H1 (cell line): ENCODE measurements at regions not wholly inside any gene's neighbourhood (a gene's known extent, or its start where the extent isn't known, plus 50 kb on each side); places are given as distances from the start of the nearest gene placed in this dataset.

Source experiments
- CTCF ChIA-PET: fragments of 300-600 bp; sonication (Branson Sonifier 250); formaldehyde crosslinking; loops from one replicate; lab custom pipeline; 2021; ENCODE audit not compliant: partially characterized antibody; lab: Charles Lee
- POLR2A ChIA-PET: fragments of 300-600 bp; sonication (Branson Sonifier 250); formaldehyde crosslinking; loops from one replicate; lab custom pipeline; 2021; ENCODE audit warnings: inconsistent platforms; ENCODE audit not compliant: partially characterized antibody; lab: Charles Lee
- DNase-seq, 2 experiments: peaks; one replicate each; pipeline versions ENCODE4 v3.0.0 to v3.0.0-alpha.2; 2010 to 2022; ENCODE audit warnings: low spot score in 2 of 2, low read depth in 1 of 2, mixed read lengths in 1 of 2
- FAIRE-seq: peaks from 2 replicates; lab custom pipeline; 2011; peaks lifted over from hg19 to GRCh38; lab: Jason Lieb, UNC
- H2AFZ ChIP-seq: 2 replicates; pipeline ENCODE4 v1.8.1; 2012; ENCODE audit warnings: low read length, inconsistent platforms
- H2AK5ac ChIP-seq: 2 replicates; pipeline ENCODE4 v1.6.1; 2013; ENCODE audit warnings: low read depth, low read length
- H2BK120ac ChIP-seq: replicated peaks from 2 replicates; pipeline ENCODE3; 2013; ENCODE audit warnings: low read depth, low read length, inconsistent platforms
- H2BK12ac ChIP-seq: 2 replicates; pipeline ENCODE4 v1.6.1; 2013; ENCODE audit warnings: low read depth, low read length
- H2BK15ac ChIP-seq: 2 replicates; pipeline ENCODE4 v1.6.1; 2013; ENCODE audit warnings: low read length
- H2BK20ac ChIP-seq: 2 replicates; pipeline ENCODE4 v1.6.1; 2013; ENCODE audit warnings: low read length
- H2BK5ac ChIP-seq: 2 replicates; pipeline ENCODE4 v1.6.1; 2013; ENCODE audit warnings: low read depth, low read length
- H3K14ac ChIP-seq: 2 replicates; pipeline ENCODE4 v1.6.1; 2013; ENCODE audit warnings: inconsistent platforms; ENCODE audit not compliant: insufficient read length
- H3K18ac ChIP-seq: 2 replicates; pipeline ENCODE4 v1.6.1; 2013; ENCODE audit warnings: low read length; ENCODE audit errors: extremely low read depth
- H3K23ac ChIP-seq: 2 replicates; pipeline ENCODE4 v1.6.1; 2013; ENCODE audit warnings: inconsistent platforms; ENCODE audit not compliant: insufficient read length
- H3K23me2 ChIP-seq: 2 replicates; pipeline ENCODE4 v1.6.1; 2013; ENCODE audit warnings: low read depth, low read length
- H3K27ac ChIP-seq: 2 replicates; pipeline ENCODE4 v1.6.1; 2011; ENCODE audit warnings: low read depth, low read length, inconsistent platforms
- H3K27me3 ChIP-seq, 4 experiments: replicated peaks in 1 of 4; 1 replicate in 1 of 4; 2 replicates in 3 of 4; pipeline versions ENCODE4 v1.6.1 to v1.8.1; 2011 to 2013; ENCODE audit warnings: low read length in 3 of 4, mild to moderate bottlenecking in 3 of 4, inconsistent platforms in 2 of 4, mixed read lengths in 2 of 4, moderate library complexity in 1 of 4; ENCODE audit not compliant: control insufficient read depth in 3 of 4, insufficient read depth in 3 of 4; ENCODE audit errors: extremely low read depth in 1 of 4
- H3K36me3 ChIP-seq, 4 experiments: 2 replicates each; pipeline versions ENCODE4 v1.6.1 to v1.8.1; 2011 to 2013; ENCODE audit warnings: mild to moderate bottlenecking in 4 of 4, low read length in 3 of 4, moderate library complexity in 2 of 4, control low read depth in 1 of 4, inconsistent platforms in 1 of 4; ENCODE audit not compliant: insufficient read depth in 4 of 4, control insufficient read depth in 2 of 4
- H3K4ac ChIP-seq: replicated peaks from 2 replicates; pipeline ENCODE3; 2013; ENCODE audit warnings: low read length, low read depth, mixed read lengths, inconsistent platforms; ENCODE audit not compliant: insufficient read length
- H3K4me1 ChIP-seq, 4 experiments: replicated peaks in 1 of 4; 1 replicate in 1 of 4; 2 replicates in 3 of 4; pipeline versions ENCODE4 v1.6.1 to v1.8.1; 2011 to 2013; ENCODE audit warnings: low read length in 3 of 4, inconsistent platforms in 2 of 4, mixed read lengths in 1 of 4; ENCODE audit not compliant: insufficient read depth in 4 of 4, control insufficient read depth in 3 of 4
- H3K4me2 ChIP-seq, 2 experiments: 2 replicates each; pipeline versions ENCODE4 v1.6.1 to v1.8.1; 2011 to 2013; ENCODE audit warnings: low read depth in 2 of 2, low read length in 2 of 2, control low read depth in 1 of 2, inconsistent platforms in 1 of 2, mild to moderate bottlenecking in 1 of 2; ENCODE audit not compliant: insufficient read depth in 1 of 2
- H3K4me3 ChIP-seq, 4 experiments: fragments of 200-600, 300-600 bp in 1 of 4; sonication (generic), shearing (Covaris generic), sonication (Bioruptor Twin) in 1 of 4; 2 replicates each; pipeline versions ENCODE4 v1.5.1 to v1.8.1; 2011 to 2016; ENCODE audit warnings: low read length in 4 of 4, low read depth in 3 of 4, control low read depth in 2 of 4, inconsistent platforms in 2 of 4, mild to moderate bottlenecking in 2 of 4, mixed read lengths in 1 of 4, moderate library complexity in 1 of 4; ENCODE audit not compliant: insufficient read depth in 2 of 4; ENCODE audit errors: extremely low read depth in 1 of 4
- H3K56ac ChIP-seq: replicated peaks from 2 replicates; pipeline ENCODE3; 2013; ENCODE audit warnings: low read depth, mild to moderate bottlenecking, mixed read lengths, low read length, inconsistent platforms; ENCODE audit not compliant: insufficient read length
- H3K79me1 ChIP-seq: 2 replicates; pipeline ENCODE4 v1.6.1; 2013; ENCODE audit warnings: low read depth, low read length, control low read depth
- H3K79me2 ChIP-seq, 2 experiments: 2 replicates each; pipeline versions ENCODE4 v1.6.1 to v1.8.1; 2012 to 2013; ENCODE audit warnings: low read length in 2 of 2, mild to moderate bottlenecking in 2 of 2, inconsistent platforms in 1 of 2; ENCODE audit not compliant: insufficient read depth in 2 of 2, control insufficient read depth in 1 of 2
- H3K9ac ChIP-seq, 4 experiments: replicated peaks in 1 of 4; 1 replicate in 1 of 4; 2 replicates in 3 of 4; pipeline versions ENCODE4 v1.6.1 to v1.8.1; 2011 to 2013; ENCODE audit warnings: low read depth in 3 of 4, low read length in 3 of 4, control low read depth in 2 of 4, mild to moderate bottlenecking in 2 of 4, moderate library complexity in 2 of 4, inconsistent platforms in 1 of 4; ENCODE audit errors: extremely low read depth in 1 of 4
- H3K9me3 ChIP-seq, 2 experiments: 2 replicates each; pipeline versions ENCODE4 v1.6.1 to v1.8.1; 2012 to 2013; ENCODE audit warnings: mild to moderate bottlenecking in 2 of 2, moderate library complexity in 2 of 2, control low read depth in 1 of 2, inconsistent platforms in 1 of 2, low read depth in 1 of 2, low read length in 1 of 2, mixed read lengths in 1 of 2; ENCODE audit not compliant: insufficient read depth in 2 of 2
- H4K20me1 ChIP-seq, 2 experiments: replicated peaks in 1 of 2; 2 replicates each; pipeline versions ENCODE3 to v1.8.1; 2011 to 2013; ENCODE audit warnings: inconsistent platforms in 2 of 2, low read length in 2 of 2, mild to moderate bottlenecking in 1 of 2; ENCODE audit not compliant: insufficient read depth in 2 of 2, control insufficient read depth in 1 of 2
- H4K5ac ChIP-seq: 2 replicates; pipeline ENCODE4 v1.6.1; 2013; ENCODE audit warnings: low read length, low read depth, mixed read lengths, inconsistent platforms; ENCODE audit not compliant: insufficient read length
- H4K8ac ChIP-seq: 2 replicates; pipeline ENCODE4 v1.8.0; 2013; ENCODE audit warnings: mild to moderate bottlenecking, moderate library complexity, low read length, inconsistent platforms; ENCODE audit not compliant: insufficient read depth; ENCODE audit errors: extremely low read depth
- H4K91ac ChIP-seq: replicated peaks from 2 replicates; pipeline ENCODE3; 2013; ENCODE audit warnings: low read length, mixed read lengths, inconsistent platforms; ENCODE audit not compliant: insufficient read length
- BCL11A ChIP-seq, 2 experiments: IDR thresholded peaks; one replicate each; pipeline ENCODE4 v1.6.1; 2011; ENCODE audit warnings: low read depth in 2 of 2, low read length in 2 of 2, mild to moderate bottlenecking in 2 of 2
- CEBPB ChIP-seq: IDR thresholded peaks from 2 replicates; pipeline ENCODE4 v1.6.1; 2012; ENCODE audit warnings: low read depth, low read length
- MAFK ChIP-seq: IDR thresholded peaks from 2 replicates; pipeline ENCODE4 v1.6.1; 2012; ENCODE audit warnings: low read depth, mild to moderate bottlenecking, improper control_type of control experiment, low read length
- NRF1 ChIP-seq: IDR thresholded peaks from 2 replicates; pipeline ENCODE4 v1.6.1; 2011; ENCODE audit warnings: mild to moderate bottlenecking, low read depth, low read length, improper control_type of control experiment
- POLR2AphosphoS5 ChIP-seq: IDR thresholded peaks from 2 replicates; pipeline ENCODE4 v1.6.1; 2011; ENCODE audit warnings: low read depth, low read length
- WGBS, 2 experiments: shearing (Covaris generic) in 1 of 2; methylation state at CpG; one replicate each; pipeline versions ENCODE4 v1.1.6 to v1.1.7; 2013 to 2015; ENCODE audit warnings: low lambda C conversion rate in 2 of 2, mixed read lengths in 2 of 2, inconsistent platforms in 1 of 2, low coverage in 1 of 2, missing lambda C conversion rate in 1 of 2; ENCODE audit not compliant: insufficient replicate concordance in 2 of 2, insufficient coverage in 1 of 2, insufficient read length in 1 of 2; ENCODE audit errors: extremely low coverage in 1 of 2, missing lambda C conversion rate in 1 of 2; 5-methylcytosine and 5-hydroxymethylcytosine counted together

GRCh38 chr2:166768393-166769123, 119.7 kb upstream of the XIRP2 start:
- H3K79me2 ChIP-seq: no peaks in the 10 kb centered on the region
- H3K23me2 ChIP-seq: no peaks in the 10 kb centered on the region
- H2BK20ac ChIP-seq: no peak overlapping the region
- no peak overlapping the region for H4K5ac ChIP-seq
- H2AFZ ChIP-seq: no peak overlapping the region
- peaks cover 0 to 25% (median 11%) of the 10 kb centered on the region in 4 experiments; a peak in 6 of 7 replicates for H3K4me1 ChIP-seq
- H4K8ac ChIP-seq: no peak overlapping the region
- H3K14ac ChIP-seq: no peak overlapping the region
- H3K79me1 ChIP-seq: no peaks in the 10 kb centered on the region
- H2AK5ac ChIP-seq: no peak overlapping the region
- H2BK12ac ChIP-seq: no peak overlapping the region
- H4K20me1 ChIP-seq: no peaks in the 10 kb centered on the region
- no peak overlapping the region for H3K27ac ChIP-seq
- H3K9me3 ChIP-seq: peaks cover 3 to 4% of the 10 kb centered on the region in 2 experiments; a peak in 1 of 4 replicates
- WGBS, 2 experiments: 100% methylated on average over 1 of the region's 1 CpG; no CpG with 5 or more reads in 1 of the 2 experiments
- FAIRE-seq: no peak
- no peak overlapping the region for H3K4ac ChIP-seq
- H2BK120ac ChIP-seq: no peak overlapping the region
- H3K4me2 ChIP-seq: no peak overlapping the region
- H2BK5ac ChIP-seq: no peak overlapping the region
- POLR2A ChIA-PET: no interaction called here
- no peaks in the 10 kb centered on the region; a peak in 1 of 8 replicates for H3K36me3 ChIP-seq
- H3K27me3 ChIP-seq: no peaks in the 10 kb centered on the region
- no peak overlapping the region for H2BK15ac ChIP-seq
- CTCF ChIA-PET: no interaction called here
- no peak overlapping the region for H3K56ac ChIP-seq
- no peak overlapping the region for H3K18ac ChIP-seq
- no peak overlapping the region for H3K9ac ChIP-seq
- TF ChIP-seq CEBPB: no peak
- no peak for TF ChIP-seq POLR2AphosphoS5
- peak; percentile 16; the same call in 1 of the 2 replicates for TF ChIP-seq MAFK
- TF ChIP-seq NRF1: no peak
- TF ChIP-seq BCL11A (IDR thresholded peaks at IDR 0.05; ENCODE audit: low read depth in 2 of 2, low read length in 2 of 2): no peak
- no peak overlapping the region for H3K23ac ChIP-seq
- H4K91ac ChIP-seq: no peak overlapping the region
- no peak overlapping the region for H3K4me3 ChIP-seq
- no peak for DNase-seq
